B cell (primary cell): ENCODE measurements at regions not wholly inside any gene's neighbourhood (a gene's known extent, or its start where the extent isn't known, plus 50 kb on each side); places are given as distances from the start of the nearest gene placed in this dataset.
"Not testable (repeated sequence)": the region's sequence is repeated elsewhere in the genome, so short reads cannot be mapped to it uniquely, and the experiment has no call there.

Source experiments
- ATAC-seq: fragments of 200-7000 bp; cut with Tn5 transposase; one replicate; pipeline ENCODE4 v1.10.0; 2021; ENCODE audit warnings: low read depth, mild to moderate bottlenecking, moderate number of reproducible peaks, moderate library complexity
- CTCF ChIA-PET: fragments of 350-600 bp; sonication (Branson Sonifier 250); formaldehyde crosslinking; loops from one replicate; lab custom pipeline; 2021; ENCODE audit warnings: antibody characterized with exemption, inconsistent platforms; lab: Charles Lee
- POLR2A ChIA-PET: fragments of 350-600 bp; sonication (Branson Sonifier 250); formaldehyde crosslinking; loops from one replicate; lab custom pipeline; 2021; ENCODE audit warnings: antibody characterized with exemption; lab: Charles Lee
- DNase-seq: peaks from one replicate; pipeline ENCODE4 v3.0.0; 2013
- H2AFZ ChIP-seq: 2 replicates; pipeline ENCODE4 v1.6.1; 2012; ENCODE audit warnings: mild to moderate bottlenecking, low read depth, low read length; ENCODE audit not compliant: insufficient read depth, poor library complexity, severe bottlenecking
- H3K27ac ChIP-seq, 2 donors: 1 replicate in 1 of 2; 2 replicates in 1 of 2; pipeline ENCODE4 v1.5.1; 2012 to 2013; ENCODE audit warnings: low read length in 2 of 2, mild to moderate bottlenecking in 2 of 2, moderate library complexity in 1 of 2
- H3K27me3 ChIP-seq, 4 experiments: fragments of 200-600 bp in 1 of 4; sonication (generic) in 1 of 4; replicated peaks in 1 of 4; 1 replicate in 2 of 4; 2 replicates in 2 of 4; pipeline versions ENCODE4 v1.6.1 to v1.7.0; 2013 to 2016; ENCODE audit warnings: low read length in 3 of 4, mild to moderate bottlenecking in 2 of 4, mixed read lengths in 1 of 4, moderate library complexity in 1 of 4; ENCODE audit not compliant: insufficient read depth in 4 of 4, control insufficient read depth in 3 of 4; ENCODE audit errors: control extremely low read depth in 1 of 4
- H3K36me3 ChIP-seq, 2 experiments: replicated peaks in 1 of 2; 1 replicate in 1 of 2; 2 replicates in 1 of 2; pipeline versions ENCODE4 v1.6.1 to v1.7.1; 2013; ENCODE audit warnings: low read length in 1 of 2; ENCODE audit not compliant: insufficient read depth in 2 of 2, control insufficient read depth in 1 of 2; ENCODE audit errors: control extremely low read depth in 1 of 2, extremely low read depth in 1 of 2
- H3K4me1 ChIP-seq, 2 donors: fragments of 200-600 bp in 1 of 2; sonication (generic) in 1 of 2; 1 replicate in 1 of 2; 2 replicates in 1 of 2; pipeline versions ENCODE4 v1.5.1 to v1.6.1; 2013 to 2017; ENCODE audit warnings: low read length in 2 of 2; ENCODE audit not compliant: control insufficient read depth in 2 of 2, insufficient read depth in 2 of 2
- H3K4me2 ChIP-seq: replicated peaks from 2 replicates; pipeline ENCODE3; 2012; ENCODE audit warnings: mild to moderate bottlenecking, low read depth, low read length; ENCODE audit not compliant: poor library complexity, severe bottlenecking
- H3K4me3 ChIP-seq, 5 experiments: fragments of 200-600 bp in 1 of 5; sonication (generic) in 1 of 5; 1 replicate in 3 of 5; 2 replicates in 2 of 5; pipeline versions ENCODE4 v1.5.1 to v1.7.0; 2011 to 2016; ENCODE audit warnings: low read length in 4 of 5, mild to moderate bottlenecking in 4 of 5, low read depth in 2 of 5, control low read depth in 1 of 5, moderate library complexity in 1 of 5; ENCODE audit not compliant: insufficient read depth in 1 of 5; ENCODE audit errors: control extremely low read depth in 1 of 5, extremely low read depth in 1 of 5
- H3K79me2 ChIP-seq: fragments of 200-600 bp; sonication (generic); one replicate; pipeline ENCODE4 v1.6.0; 2016; ENCODE audit warnings: low read length; ENCODE audit not compliant: control insufficient read depth, insufficient read depth
- H3K9ac ChIP-seq: fragments of 200-600 bp; sonication (generic); 2 replicates; pipeline ENCODE4 v1.6.1; 2017; ENCODE audit warnings: mild to moderate bottlenecking, low read length, moderate library complexity
- H3K9me3 ChIP-seq, 3 donors: one replicate each; pipeline versions ENCODE4 v1.6.1 to v1.7.1; 2013; ENCODE audit warnings: low read length in 2 of 3; ENCODE audit not compliant: control insufficient read depth in 2 of 3, insufficient read depth in 1 of 3; ENCODE audit errors: control extremely low read depth in 1 of 3
- H4K20me1 ChIP-seq: 2 replicates; pipeline ENCODE4 v1.6.0; 2012; ENCODE audit warnings: mild to moderate bottlenecking, low read length; ENCODE audit not compliant: insufficient read depth, control insufficient read depth, poor library complexity, severe bottlenecking
- H3K27ac Mint-ChIP-seq: one replicate; pipeline ENCODE4 v1.8.0; 2021; ENCODE audit warnings: mixed read lengths
- H3K27me3 Mint-ChIP-seq: one replicate; pipeline ENCODE4 v1.8.0; 2021; ENCODE audit warnings: mixed read lengths
- H3K4me1 Mint-ChIP-seq: one replicate; pipeline ENCODE4 v1.8.0; 2021; ENCODE audit warnings: mixed read lengths
- H3K4me3 Mint-ChIP-seq: one replicate; pipeline ENCODE4 v1.8.0; 2021; ENCODE audit warnings: mixed read lengths
- H3K9me3 Mint-ChIP-seq: one replicate; pipeline ENCODE4 v1.8.0; 2022; ENCODE audit warnings: mixed read lengths; ENCODE audit not compliant: insufficient read depth
- WGBS: methylation state at CpG from one replicate; pipeline ENCODE4 v1.1.5; 2013; ENCODE audit warnings: missing lambda C conversion rate; ENCODE audit not compliant: insufficient coverage; 5-methylcytosine and 5-hydroxymethylcytosine counted together
- intact Hi-C: fragments of 100-400 bp; cut with micrococcal nuclease; formaldehyde crosslinking; loops from one replicate; pipeline ENCODE4 v1.10.0; 2022

GRCh38 chr3:589066-589465 is 392.5 kb downstream of the CHL1 start:
- H3K27me3 Mint-ChIP-seq, H3K9ac ChIP-seq, CTCF ChIA-PET, H3K4me2 ChIP-seq, H3K9me3 ChIP-seq, H3K9me3 Mint-ChIP-seq, H3K27ac ChIP-seq, H3K27me3 ChIP-seq, POLR2A ChIA-PET, H3K4me3 Mint-ChIP-seq, H3K4me1 ChIP-seq, H2AFZ ChIP-seq, H3K27ac Mint-ChIP-seq, H3K4me1 Mint-ChIP-seq, H3K79me2 ChIP-seq, intact Hi-C loops, H3K4me3 ChIP-seq, H4K20me1 ChIP-seq, H3K36me3 ChIP-seq, ATAC-seq, DNase-seq: not testable (repeated sequence)

- H4K20me1 ChIP-seq, POLR2A ChIA-PET, H3K9me3 ChIP-seq, H3K4me1 Mint-ChIP-seq, CTCF ChIA-PET, ATAC-seq, H3K9ac ChIP-seq, H3K27me3 Mint-ChIP-seq, H3K4me3 ChIP-seq, H3K27me3 ChIP-seq, H3K9me3 Mint-ChIP-seq, H3K27ac ChIP-seq, H3K4me3 Mint-ChIP-seq, DNase-seq, intact Hi-C loops, H3K27ac Mint-ChIP-seq, H3K36me3 ChIP-seq, H3K4me1 ChIP-seq, H3K4me2 ChIP-seq, H3K79me2 ChIP-seq, H2AFZ ChIP-seq: not testable (repeated sequence)
- no CpG with 5 or more reads among the region's 2 CpGs for WGBS
Observed at GRCh38 chr3:597304-597703, 400.7 kb downstream of the CHL1 start.

GRCh38 chr3:597746-598145 is 401.2 kb downstream of the CHL1 start:
- POLR2A ChIA-PET, H3K27me3 ChIP-seq, H4K20me1 ChIP-seq, CTCF ChIA-PET, ATAC-seq, H3K4me1 ChIP-seq, H3K4me3 Mint-ChIP-seq, H3K4me2 ChIP-seq, H3K27me3 Mint-ChIP-seq, H3K4me3 ChIP-seq, H3K36me3 ChIP-seq, H3K9me3 ChIP-seq, intact Hi-C loops, H3K4me1 Mint-ChIP-seq, H3K9ac ChIP-seq, H2AFZ ChIP-seq, H3K27ac ChIP-seq, H3K27ac Mint-ChIP-seq, DNase-seq, H3K79me2 ChIP-seq, H3K9me3 Mint-ChIP-seq: not testable (repeated sequence)
- WGBS: no CpG with 5 or more reads among the region's 1 CpG

- ATAC-seq, H2AFZ ChIP-seq, H3K4me1 ChIP-seq, H3K27me3 ChIP-seq, H3K27ac Mint-ChIP-seq, H3K9me3 Mint-ChIP-seq, H3K4me3 ChIP-seq, intact Hi-C loops, H3K4me3 Mint-ChIP-seq, CTCF ChIA-PET, H3K9me3 ChIP-seq, H3K27me3 Mint-ChIP-seq, H4K20me1 ChIP-seq, H3K36me3 ChIP-seq, H3K79me2 ChIP-seq, H3K27ac ChIP-seq, H3K9ac ChIP-seq, DNase-seq, POLR2A ChIA-PET, H3K4me2 ChIP-seq, H3K4me1 Mint-ChIP-seq: not testable (repeated sequence)
- WGBS: no CpG with 5 or more reads among the region's 4 CpGs
Observed at GRCh38 chr3:607480-607879, 410.9 kb downstream of the CHL1 start.
